Astrocyte of the cerebellum (primary cell): ENCODE measurements at regions not wholly inside any gene's neighbourhood (a gene's known extent, or its start where the extent isn't known, plus 50 kb on each side); places are given as distances from the start of the nearest gene placed in this dataset.

ENCODE experiments used
- DNase-seq: peaks from one replicate; pipeline ENCODE4 v3.0.0-alpha.2; 2011; ENCODE audit warnings: low read depth
- H3K4me3 ChIP-seq: 2 replicates; pipeline ENCODE4 v1.5.1; 2011; ENCODE audit warnings: mild to moderate bottlenecking, low read depth, low read length, moderate library complexity
- in situ Hi-C: cut with HindIII; loops from 2 replicates; pipeline ENCODE4 v1.10.0; 2017; ENCODE audit warnings: low sequenced_read_pairs
- TF ChIP-seq, protein P1 (sequence below): IDR thresholded peaks from 2 replicates; pipeline ENCODE4 v1.5.1; 2012; ENCODE audit warnings: low read length, low read depth, moderate library complexity, mild to moderate bottlenecking; ENCODE audit errors: missing control alignments

DNA sequence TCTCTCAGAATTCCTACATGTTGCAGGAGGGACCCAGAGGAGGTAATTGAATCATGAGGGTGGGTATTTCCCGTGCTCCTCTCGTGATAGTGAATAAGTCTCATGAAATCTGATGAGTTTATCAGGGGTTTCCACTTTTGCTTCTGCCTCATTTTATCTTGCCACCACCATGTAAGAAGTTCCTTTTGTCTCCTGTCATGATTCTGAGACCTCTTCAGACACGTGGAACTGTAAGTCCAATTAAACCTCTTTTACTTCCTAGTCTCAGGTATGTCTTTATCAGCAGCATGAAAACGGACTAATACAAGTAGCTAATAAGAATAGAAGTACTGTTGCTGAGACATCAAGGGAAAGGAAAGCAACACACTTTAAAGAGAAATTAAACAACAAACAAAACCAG is 143.4 kb downstream of the CCDC71L start:
- no peak for DNase-seq
- in situ Hi-C loops, result no loop called here
- no peak overlapping the region for H3K4me3 ChIP-seq
- TF ChIP-seq, protein P1, sequence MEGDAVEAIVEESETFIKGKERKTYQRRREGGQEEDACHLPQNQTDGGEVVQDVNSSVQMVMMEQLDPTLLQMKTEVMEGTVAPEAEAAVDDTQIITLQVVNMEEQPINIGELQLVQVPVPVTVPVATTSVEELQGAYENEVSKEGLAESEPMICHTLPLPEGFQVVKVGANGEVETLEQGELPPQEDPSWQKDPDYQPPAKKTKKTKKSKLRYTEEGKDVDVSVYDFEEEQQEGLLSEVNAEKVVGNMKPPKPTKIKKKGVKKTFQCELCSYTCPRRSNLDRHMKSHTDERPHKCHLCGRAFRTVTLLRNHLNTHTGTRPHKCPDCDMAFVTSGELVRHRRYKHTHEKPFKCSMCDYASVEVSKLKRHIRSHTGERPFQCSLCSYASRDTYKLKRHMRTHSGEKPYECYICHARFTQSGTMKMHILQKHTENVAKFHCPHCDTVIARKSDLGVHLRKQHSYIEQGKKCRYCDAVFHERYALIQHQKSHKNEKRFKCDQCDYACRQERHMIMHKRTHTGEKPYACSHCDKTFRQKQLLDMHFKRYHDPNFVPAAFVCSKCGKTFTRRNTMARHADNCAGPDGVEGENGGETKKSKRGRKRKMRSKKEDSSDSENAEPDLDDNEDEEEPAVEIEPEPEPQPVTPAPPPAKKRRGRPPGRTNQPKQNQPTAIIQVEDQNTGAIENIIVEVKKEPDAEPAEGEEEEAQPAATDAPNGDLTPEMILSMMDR, result no peak

DNA sequence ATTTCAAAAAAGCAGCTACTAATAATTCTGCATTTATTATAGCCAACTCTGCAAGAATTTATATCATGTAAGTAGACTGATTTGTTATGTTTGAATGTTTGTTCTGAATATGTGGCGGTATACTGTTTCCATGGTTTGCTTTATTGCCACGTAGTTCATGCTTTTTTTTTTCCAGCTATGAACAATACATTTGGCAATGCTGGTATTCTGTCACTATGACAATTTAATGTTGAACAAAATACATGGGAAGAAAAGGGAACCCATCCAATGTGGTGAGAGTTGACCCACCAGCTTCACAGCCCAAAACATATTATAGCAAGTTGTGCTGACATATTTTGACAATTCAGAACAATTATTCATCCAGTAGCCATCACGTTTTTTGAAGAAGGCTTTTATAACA is 145.6 kb downstream of the CCDC71L start:
- in situ Hi-C loops, result no loop called here
- DNase-seq, result no peak
- H3K4me3 ChIP-seq, result no peak overlapping the region
- TF ChIP-seq, protein P1, result no peak

DNA sequence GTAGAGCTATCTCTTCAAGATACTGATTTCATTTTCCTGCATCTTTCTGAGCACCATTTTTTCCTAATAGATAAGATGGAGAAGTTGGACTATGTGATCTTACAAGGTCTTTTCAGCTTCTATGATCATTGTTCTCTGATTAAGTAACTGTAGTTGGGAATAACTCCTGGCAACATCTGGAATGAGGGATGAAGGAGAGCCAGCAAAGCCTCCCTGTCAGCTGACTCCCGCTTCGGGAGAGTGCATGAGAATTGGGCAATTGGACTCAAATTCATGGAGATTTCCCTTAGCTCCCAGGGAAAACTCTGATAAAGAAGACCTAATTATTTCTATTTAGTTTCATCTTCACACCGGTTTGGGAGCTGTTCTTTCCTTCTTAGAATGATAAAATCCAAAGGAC is 146.1 kb downstream of the CCDC71L start:
- TF ChIP-seq, protein P1, result no peak
- in situ Hi-C loops, result no loop called here
- DNase-seq, result no peak
- H3K4me3 ChIP-seq, result no peak overlapping the region

DNA sequence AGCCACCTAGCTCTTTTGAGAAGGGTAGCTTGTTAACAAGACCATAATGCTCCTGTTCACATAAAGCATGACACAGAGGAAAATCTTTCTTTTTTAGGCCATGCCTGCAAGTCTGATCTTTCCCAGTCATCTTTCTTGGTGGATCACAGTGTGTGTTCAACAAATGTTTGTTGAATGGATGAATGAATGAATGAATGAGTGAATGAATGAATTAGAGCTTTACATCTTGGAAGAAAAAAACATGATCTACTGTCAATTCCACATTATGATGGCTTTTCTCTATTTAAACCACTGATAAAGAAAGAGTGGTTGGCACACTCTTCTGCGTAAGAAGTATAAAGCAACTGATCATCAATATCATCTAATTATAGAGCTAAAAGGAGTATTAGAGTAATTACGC is 148.7 kb downstream of the CCDC71L start:
- H3K4me3 ChIP-seq, result no peak overlapping the region
- DNase-seq, result no peak
- TF ChIP-seq, protein P1, result no peak
- in situ Hi-C loops, result no loop called here

DNA sequence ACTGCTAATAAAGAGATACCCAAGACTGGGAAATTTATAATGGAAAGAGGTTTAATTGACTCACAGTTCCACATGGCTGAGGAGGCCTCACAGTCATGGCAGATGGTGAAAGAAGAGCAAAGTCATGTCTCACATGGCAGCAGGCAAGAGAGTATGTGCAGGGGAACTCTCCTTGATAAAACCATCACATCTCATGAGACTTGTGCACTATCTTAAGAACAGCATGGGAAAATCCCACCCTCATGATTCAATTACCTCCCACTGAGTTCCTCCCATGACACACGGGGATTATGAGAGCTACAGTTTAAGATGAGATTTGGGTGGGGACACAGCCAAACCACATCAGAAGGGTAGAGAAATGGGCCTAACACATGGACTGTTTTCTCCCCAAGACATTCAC is 156.3 kb downstream of the CCDC71L start:
- no peak overlapping the region for H3K4me3 ChIP-seq
- in situ Hi-C loops, result no loop called here
- TF ChIP-seq, protein P1, result no peak
- DNase-seq, result peak; percentile 45

DNA sequence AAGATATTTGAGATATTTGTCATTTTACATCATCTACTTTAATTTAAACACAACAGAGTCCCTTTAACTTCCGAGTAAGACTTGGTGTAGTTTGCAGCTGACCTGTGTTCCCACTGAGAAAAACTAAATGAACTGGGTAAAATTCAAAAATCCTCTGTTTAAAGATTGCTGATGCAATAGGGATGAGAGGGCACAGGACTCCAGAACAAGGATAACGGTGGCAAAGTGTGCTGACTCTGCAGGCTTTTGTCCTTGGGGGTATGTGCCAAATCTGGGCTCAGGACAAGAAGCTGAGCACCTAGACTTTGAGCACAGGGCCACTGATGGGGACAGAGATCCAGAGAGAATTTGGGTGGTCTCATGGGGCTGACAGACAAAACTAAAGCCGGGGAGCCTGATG is 156.8 kb downstream of the CCDC71L start:
- no peak overlapping the region for H3K4me3 ChIP-seq
- in situ Hi-C loops, result no loop called here
- TF ChIP-seq, protein P1, result no peak
- DNase-seq, result no peak

DNA sequence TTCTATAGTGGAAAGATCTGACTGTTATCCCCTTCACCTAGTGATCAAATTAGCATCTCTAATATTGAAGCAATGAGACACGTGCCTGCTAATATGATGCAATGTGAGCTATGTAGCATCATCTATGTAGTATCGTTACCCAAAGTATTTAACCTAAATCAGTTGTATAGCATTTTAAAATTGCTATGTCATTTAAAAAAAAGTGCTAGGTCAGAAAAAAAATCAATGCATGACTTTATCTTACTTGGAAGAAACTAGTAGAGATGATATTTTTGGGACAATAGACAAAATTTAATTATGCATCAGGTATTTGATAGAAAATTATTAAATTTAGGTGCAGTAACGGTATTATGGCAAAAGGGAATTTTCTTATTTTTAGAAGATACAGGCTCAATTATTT is 157.3 kb downstream of the CCDC71L start:
- no peak overlapping the region for H3K4me3 ChIP-seq
- TF ChIP-seq, protein P1, result no peak
- in situ Hi-C loops, result no loop called here
- DNase-seq, result no peak
